Gastrocnemius medialis (tissue), 4 donors: ENCODE measurements at regions not wholly inside any gene's neighbourhood (a gene's known extent, or its start where the extent isn't known, plus 50 kb on each side); places are given as distances from the start of the nearest gene placed in this dataset.

Experiments
- ATAC-seq, 2 donors: fragments of 150-250 bp; one replicate each; pipeline ENCODE4 v1.9.1; 2016
- DNase-seq, 2 donors: peaks; one replicate each; pipeline ENCODE4 v3.0.0-alpha.2; 2019
- H3K27ac ChIP-seq, 4 donors: fragments of 200-600 bp; sonication (generic); 1 replicate in 1 of 4; 2 replicates in 3 of 4; pipeline ENCODE4 v1.5.1; 2016 to 2018; ENCODE audit warnings: mild to moderate bottlenecking in 2 of 4, moderate library complexity in 1 of 4
- H3K27me3 ChIP-seq, 3 donors: fragments of 200-600 bp; sonication (generic) in 2 of 3; 1 replicate in 1 of 3; 2 replicates in 2 of 3; pipeline versions ENCODE4 v1.5.1 to v1.6.0; 2016 to 2019; ENCODE audit warnings: mild to moderate bottlenecking in 1 of 3, moderate library complexity in 1 of 3
- H3K36me3 ChIP-seq, 2 donors: fragments of 200-600 bp; sonication (generic) in 1 of 2; one replicate each; pipeline ENCODE4 v1.5.1; 2017 to 2018
- H3K4me1 ChIP-seq, 2 donors: fragments of 200-600 bp; sonication (generic) in 1 of 2; one replicate each; pipeline ENCODE4 v1.5.1; 2016 to 2017; ENCODE audit warnings: mild to moderate bottlenecking in 2 of 2
- H3K4me3 ChIP-seq, 4 donors: fragments of 200-600 bp; sonication (generic) in 3 of 4; 1 replicate in 1 of 4; 2 replicates in 3 of 4; pipeline ENCODE4 v1.5.1; 2016 to 2019; ENCODE audit warnings: mild to moderate bottlenecking in 2 of 4
- H3K9me3 ChIP-seq, 3 donors: fragments of 200-600 bp; sonication (generic) in 2 of 3; 1 replicate in 1 of 3; 2 replicates in 2 of 3; pipeline ENCODE4 v1.5.1; 2016 to 2019
- CTCF ChIP-seq, 5 experiments: fragments of 450-650 bp in 3 of 5; fragments of 200-600 bp in 2 of 5; sonication (generic) in 2 of 5; IDR thresholded peaks in 4 of 5; conservative IDR thresholded peaks in 1 of 5; 1 replicate in 4 of 5; 2 replicates in 1 of 5; pipeline ENCODE4 v1.5.1; 2016 to 2019; ENCODE audit warnings: antibody characterized with exemption in 5 of 5, mild to moderate bottlenecking in 3 of 5, moderate library complexity in 3 of 5
- POLR2A ChIP-seq, 2 donors: fragments of 450-650 bp; IDR thresholded peaks; one replicate each; pipeline ENCODE4 v1.6.1; 2017; ENCODE audit warnings: antibody characterized with exemption in 2 of 2, mild to moderate bottlenecking in 2 of 2, moderate library complexity in 2 of 2
- in situ Hi-C, 4 donors: fragments of 200-750 bp; cut with MboI; loops; one replicate each; pipeline versions ENCODE4 v1.15.0 to v1.8.0; 2017; ENCODE audit warnings: low sequenced_read_pairs in 4 of 4
- intact Hi-C: fragments of 100-400 bp; cut with DNase I; formaldehyde crosslinking; loops from one replicate; pipeline ENCODE4 v1.15.1; 2023; ENCODE audit warnings: low total_unique reads

- Histone ChIP-seq H3K36me3 (no peaks in the 10 kb centered on the region), H3K27ac (no peak overlapping the region), H3K9me3 (no peaks in the 10 kb centered on the region), H3K27me3 (no peaks in the 10 kb centered on the region), H3K4me1 (no peaks in the 10 kb centered on the region), H3K4me3 (no peak overlapping the region)
- no peak for TF ChIP-seq POLR2A (IDR thresholded peaks at IDR 0.05)
- no peak for TF ChIP-seq CTCF (IDR thresholded peaks at IDR 0.05 in 4 of 5, conservative IDR thresholded peaks at IDR 0.05 in 1 of 5)
- in situ Hi-C loops (no loop called here), intact Hi-C loops (no loop called here)
- ATAC-seq = no peak
- DNase-seq = no peak
Measured at GRCh38 chr1:234668577-234668955, 58.6 kb upstream of the IRF2BP2 start.

- Histone ChIP-seq H3K27ac (no peak overlapping the region), H3K27me3 (no peaks in the 10 kb centered on the region), H3K4me3 (no peak overlapping the region), H3K36me3 (no peaks in the 10 kb centered on the region), H3K9me3 (no peaks in the 10 kb centered on the region), H3K4me1 (no peaks in the 10 kb centered on the region)
- no peak for DNase-seq
- no peak for TF ChIP-seq CTCF (IDR thresholded peaks at IDR 0.05 in 4 of 5, conservative IDR thresholded peaks at IDR 0.05 in 1 of 5)
- no peak for TF ChIP-seq POLR2A (IDR thresholded peaks at IDR 0.05)
- in situ Hi-C loops (no loop called here), intact Hi-C loops (no loop called here)
- ATAC-seq = no peak
Measured at GRCh38 chr1:234667600-234668576, 57.9 kb upstream of the IRF2BP2 start.

GRCh38 chr1:234666761-234667160 is 56.8 kb upstream of the IRF2BP2 start:
- no peaks in the 10 kb centered on the region for H3K36me3 ChIP-seq
- ATAC-seq (no peak), DNase-seq (no peak)
- no peak overlapping the region for H3K4me3 ChIP-seq
- in situ Hi-C loops (no loop called here), intact Hi-C loops (no loop called here)
- H3K4me1 ChIP-seq = no peaks in the 10 kb centered on the region
- H3K27ac ChIP-seq = no peak overlapping the region
- no peak for TF ChIP-seq CTCF (IDR thresholded peaks at IDR 0.05 in 4 of 5, conservative IDR thresholded peaks at IDR 0.05 in 1 of 5)
- no peak for TF ChIP-seq POLR2A (IDR thresholded peaks at IDR 0.05)
- no peaks in the 10 kb centered on the region for H3K9me3 ChIP-seq
- H3K27me3 ChIP-seq = no peaks in the 10 kb centered on the region

- H3K4me3 ChIP-seq = no peak overlapping the region
- no peaks in the 10 kb centered on the region for H3K36me3 ChIP-seq
- no peaks in the 10 kb centered on the region for H3K9me3 ChIP-seq
- ATAC-seq (peak in 1 of 2 donors; percentile 56), DNase-seq (no peak)
- no peaks in the 10 kb centered on the region for H3K27me3 ChIP-seq
- in situ Hi-C loops = no loop called here
- intact Hi-C loops = no loop called here
- no peak for TF ChIP-seq POLR2A (IDR thresholded peaks at IDR 0.05)
- TF ChIP-seq CTCF (IDR thresholded peaks at IDR 0.05 in 4 of 5, conservative IDR thresholded peaks at IDR 0.05 in 1 of 5) = no peak
- H3K27ac ChIP-seq = no peak overlapping the region
- no peaks in the 10 kb centered on the region for H3K4me1 ChIP-seq
Measured at GRCh38 chr1:234665975-234666605, 56.1 kb upstream of the IRF2BP2 start.
